ENCODE measurements at regions not wholly inside any gene's neighbourhood (a gene's known extent, or its start where the extent isn't known, plus 50 kb on each side); places are given as distances from the start of the nearest gene placed in this dataset.

GRCh38 chr2:137775529-137775928 lies 188.7 kb upstream of the HNMT start:
- TF ChIP-seq FOXM1 (IDR thresholded peaks at IDR 0.05; ENCODE audit: borderline replicate concordance) = no peak
- no peak for TF ChIP-seq BHLHE40 (IDR thresholded peaks at IDR 0.05; ENCODE audit: borderline replicate concordance)
- no peak for TF ChIP-seq SP1 (IDR thresholded peaks at IDR 0.05)
